HCEC 1CT (cell line): ENCODE measurements at regions not wholly inside any gene's neighbourhood (a gene's known extent, or its start where the extent isn't known, plus 50 kb on each side); places are given as distances from the start of the nearest gene placed in this dataset.
"Not testable (repeated sequence)": the region's sequence is repeated elsewhere in the genome, so short reads cannot be mapped to it uniquely, and the experiment has no call there.

ENCODE experiments used
- DNase-seq: peaks from one replicate; pipeline ENCODE4 v3.0.0-alpha.2; 2017

DNA sequence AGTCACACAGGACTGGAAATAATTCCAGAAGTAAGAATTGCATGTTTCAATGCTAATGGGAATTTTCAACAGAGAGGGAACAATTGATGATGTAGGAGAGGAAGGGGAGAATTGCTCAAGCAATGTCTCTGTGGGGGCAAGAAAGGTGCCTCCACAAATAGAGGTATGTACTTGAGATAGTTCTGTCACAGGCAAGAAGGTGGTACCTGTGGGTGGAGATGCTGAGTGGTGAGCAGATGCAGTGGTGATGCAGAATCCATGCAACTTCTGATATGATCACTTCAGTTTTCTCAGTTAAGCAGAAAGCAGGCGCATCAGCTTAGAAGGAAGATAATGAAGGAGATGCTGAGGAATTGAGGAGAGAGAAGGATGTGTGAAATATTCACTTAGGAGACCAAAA, 55.1 kb upstream of the SEC24B start:
- no peak for DNase-seq

DNA sequence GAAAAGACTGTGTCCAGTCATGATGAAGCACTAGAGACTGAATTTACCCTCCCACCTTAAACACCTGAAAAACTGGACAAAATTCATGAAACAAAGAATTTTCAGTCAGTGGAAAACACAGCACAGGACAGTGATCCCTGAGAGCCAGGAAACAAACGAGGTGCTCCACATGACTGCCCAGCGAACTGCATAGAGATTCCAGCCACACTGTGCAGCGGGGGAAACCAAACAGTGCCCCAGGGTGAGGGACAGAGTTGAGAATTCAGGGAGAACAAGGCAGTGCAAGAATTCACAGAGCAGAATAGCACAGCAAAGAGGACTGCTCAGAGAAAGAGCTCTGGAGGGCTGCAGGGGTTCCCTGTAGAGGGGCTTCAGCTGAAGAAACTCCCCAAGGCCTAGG, 55.5 kb upstream of the SEC24B start:
- no peak for DNase-seq

DNA sequence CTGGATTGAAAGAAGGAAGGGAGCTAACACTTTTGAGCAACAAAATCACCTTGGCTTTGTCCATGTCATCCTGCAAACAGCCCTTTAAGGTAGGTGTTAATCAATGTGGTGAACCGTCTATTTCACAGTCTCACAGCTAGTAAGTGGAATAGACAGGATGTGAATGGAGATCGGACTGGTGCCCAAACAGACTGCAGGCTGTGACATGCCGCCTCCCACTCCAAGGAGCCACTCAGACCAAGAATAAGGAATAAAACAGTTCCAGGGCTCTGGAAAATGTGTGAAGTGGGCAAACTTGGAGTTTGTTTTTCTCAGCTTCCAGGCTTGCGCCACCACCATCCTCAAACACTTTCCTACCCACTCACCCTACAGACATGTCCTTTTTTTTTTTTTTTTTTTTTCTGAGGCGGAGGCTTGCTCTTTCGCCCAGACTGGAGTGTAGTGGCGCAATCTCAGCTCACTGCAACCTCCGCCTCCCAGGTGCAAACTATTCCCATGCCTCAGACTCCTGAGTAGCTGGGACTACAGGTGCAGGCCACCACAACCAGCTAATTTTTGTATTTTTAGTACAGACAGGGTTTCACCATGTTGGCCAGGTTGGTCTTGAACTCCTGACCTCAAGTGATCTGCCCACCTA, 57.7 kb upstream of the SEC24B start:
- no peak for DNase-seq

DNA sequence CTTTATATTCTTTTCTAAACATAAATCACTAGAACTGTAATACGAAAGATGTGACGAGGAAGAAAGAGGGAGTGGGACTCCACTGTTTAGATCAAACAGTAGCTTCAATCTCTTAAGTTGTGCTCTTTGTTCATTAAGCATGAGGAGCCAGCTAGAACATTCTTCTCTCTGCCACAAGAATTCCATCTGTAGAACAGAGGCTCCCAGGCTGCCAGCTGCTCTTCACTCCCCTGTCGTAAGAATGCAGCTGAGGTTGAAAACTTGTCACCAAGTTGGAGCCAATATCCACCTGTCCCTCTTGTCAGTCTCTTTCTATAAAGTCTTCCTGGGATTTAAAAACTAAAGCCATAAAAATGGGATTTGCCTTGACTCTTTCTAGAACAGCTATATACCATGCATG, 65.0 kb upstream of the SEC24B start:
- DNase-seq = peak; percentile 1

DNA sequence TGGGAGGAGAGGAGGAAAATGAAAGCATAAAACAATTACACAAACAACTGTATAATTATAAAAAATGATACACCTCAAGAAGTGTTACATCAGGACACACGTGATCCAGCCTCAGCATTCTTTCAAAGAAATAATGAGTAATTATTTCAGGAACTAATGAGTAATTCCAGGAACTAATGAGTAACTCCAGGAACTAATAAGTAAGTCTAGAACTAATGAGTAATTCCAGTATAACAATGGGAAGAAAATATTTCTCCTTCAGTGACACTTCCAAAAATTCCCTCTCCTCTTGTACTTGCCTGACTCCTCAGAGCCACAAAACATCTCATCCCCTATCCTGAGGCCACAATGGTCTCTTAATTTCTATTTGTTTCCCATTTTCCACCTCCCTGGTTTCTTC, 63.5 kb upstream of the COL25A1 start:
- DNase-seq = no peak

DNA sequence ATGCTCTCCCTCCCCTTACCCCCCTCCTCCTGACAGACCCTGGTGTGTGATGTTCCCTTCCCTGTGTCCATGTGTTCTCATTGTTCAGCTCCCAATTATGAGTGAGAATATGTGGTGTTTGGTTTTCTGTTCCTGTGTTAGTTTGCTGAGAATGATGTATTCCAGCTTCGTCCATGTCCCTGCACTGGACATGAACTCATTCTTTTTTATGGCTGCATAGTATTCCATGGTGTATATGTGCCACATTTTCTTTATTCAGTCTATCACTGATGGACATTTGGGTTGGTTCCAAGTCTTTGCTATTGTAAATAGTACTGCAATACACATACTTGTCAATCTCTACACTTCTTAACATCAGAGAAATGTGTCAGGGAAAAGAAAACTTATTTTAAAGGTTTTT, 62.8 kb upstream of the COL25A1 start:
- DNase-seq = not testable (repeated sequence)

DNA sequence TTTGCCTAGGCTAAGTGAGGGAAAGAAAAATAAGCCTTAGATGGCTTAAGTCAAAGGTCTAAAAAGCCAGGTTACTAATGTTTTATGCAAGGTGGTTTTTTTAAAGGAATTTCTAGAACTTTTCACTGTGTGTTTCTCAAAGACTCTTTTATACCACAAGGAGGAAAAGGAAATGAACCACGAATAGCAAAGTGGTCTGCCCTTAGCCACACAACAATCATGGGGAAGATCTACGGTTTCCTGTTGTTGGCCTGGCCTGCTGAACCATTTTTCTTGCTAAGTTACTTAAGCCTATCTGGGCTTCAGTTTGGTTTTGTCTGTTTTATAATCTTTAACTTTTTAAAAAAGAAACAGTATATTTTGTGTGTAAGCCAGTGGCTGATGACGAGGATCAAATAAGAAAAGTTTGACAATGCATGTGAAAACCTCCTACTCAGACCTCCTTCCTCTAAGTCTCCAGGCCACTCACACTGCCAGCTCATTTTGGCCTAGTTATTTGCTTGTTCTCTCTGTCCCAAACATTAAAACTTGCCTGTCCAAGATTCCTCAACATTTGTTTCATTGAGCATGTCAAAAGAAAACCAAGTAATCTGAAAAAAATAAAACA, 56.7 kb upstream of the COL25A1 start:
- no peak for DNase-seq

DNA sequence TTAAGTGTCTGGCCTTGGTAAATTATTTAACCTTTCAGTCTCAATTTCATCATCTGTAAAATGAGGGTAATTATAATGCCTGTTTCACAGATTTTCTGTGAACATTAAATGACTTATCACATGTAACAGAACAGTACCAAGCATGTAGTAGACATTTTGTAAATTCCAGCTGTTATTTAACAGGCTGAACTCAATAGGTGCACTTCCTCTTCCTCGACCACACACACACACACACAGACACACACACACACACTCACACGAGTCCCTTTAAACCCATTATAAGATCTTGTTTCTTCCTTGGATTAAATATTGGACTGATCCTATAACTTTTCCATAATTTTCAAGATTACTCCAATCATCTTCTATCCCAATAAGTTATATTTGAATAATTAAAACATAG, 53.4 kb upstream of the COL25A1 start:
- no peak for DNase-seq

DNA sequence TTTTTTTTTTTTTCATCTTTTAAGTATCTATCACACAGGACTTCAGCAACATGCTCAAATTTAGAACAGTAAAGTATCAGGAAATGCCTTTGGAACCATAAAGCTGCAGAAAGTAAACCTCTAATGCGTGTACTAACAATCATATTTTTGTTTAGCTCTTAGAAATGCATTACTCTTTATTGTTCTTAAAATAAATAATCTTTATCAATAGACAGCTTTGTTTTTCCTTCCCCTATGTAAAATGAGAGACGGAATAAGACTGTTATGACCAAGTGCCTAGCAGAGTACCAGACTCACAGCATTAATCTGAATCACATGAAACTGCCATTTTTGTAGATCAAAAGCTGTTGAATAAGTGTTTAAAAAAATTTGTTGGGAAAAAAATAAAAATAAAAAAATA, 50.5 kb upstream of the COL25A1 start:
- no peak for DNase-seq
